ENCODE measurements at regions not wholly inside any gene's neighbourhood (a gene's known extent, or its start where the extent isn't known, plus 50 kb on each side); places are given as distances from the start of the nearest gene placed in this dataset.
A peak's percentile ranks its signal among the peaks of the same experiment; 100 is the strongest.

DNA sequence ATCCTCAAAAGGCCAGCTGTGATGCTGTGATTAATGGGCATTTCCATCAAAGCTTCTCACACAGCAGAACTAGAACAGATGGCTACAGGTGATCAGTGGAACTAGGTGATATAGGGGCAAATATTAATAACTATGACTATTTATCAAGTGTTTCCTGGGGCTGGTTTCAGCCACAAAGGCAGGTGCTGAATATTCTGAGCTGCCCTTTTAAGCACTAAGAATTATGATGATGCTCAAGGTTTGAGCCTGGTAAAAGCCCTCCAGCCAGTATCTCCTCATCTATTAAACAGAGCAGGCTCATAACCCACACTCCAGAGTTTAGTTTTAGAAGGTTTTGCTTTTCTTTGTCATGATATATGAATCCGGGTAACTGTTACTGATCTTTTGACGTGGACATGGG is 129.5 kb upstream of the ACP3 start (continued):
- TF ChIP-seq, protein P1, sequence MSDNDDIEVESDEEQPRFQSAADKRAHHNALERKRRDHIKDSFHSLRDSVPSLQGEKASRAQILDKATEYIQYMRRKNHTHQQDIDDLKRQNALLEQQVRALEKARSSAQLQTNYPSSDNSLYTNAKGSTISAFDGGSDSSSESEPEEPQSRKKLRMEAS (IDR thresholded peaks at IDR 0.05; ENCODE audit: low read depth), result no peak
- no peak for TF ChIP-seq NRF1 (IDR thresholded peaks at IDR 0.05; ENCODE audit: low read depth, low read length)
- TF ChIP-seq, protein P2, sequence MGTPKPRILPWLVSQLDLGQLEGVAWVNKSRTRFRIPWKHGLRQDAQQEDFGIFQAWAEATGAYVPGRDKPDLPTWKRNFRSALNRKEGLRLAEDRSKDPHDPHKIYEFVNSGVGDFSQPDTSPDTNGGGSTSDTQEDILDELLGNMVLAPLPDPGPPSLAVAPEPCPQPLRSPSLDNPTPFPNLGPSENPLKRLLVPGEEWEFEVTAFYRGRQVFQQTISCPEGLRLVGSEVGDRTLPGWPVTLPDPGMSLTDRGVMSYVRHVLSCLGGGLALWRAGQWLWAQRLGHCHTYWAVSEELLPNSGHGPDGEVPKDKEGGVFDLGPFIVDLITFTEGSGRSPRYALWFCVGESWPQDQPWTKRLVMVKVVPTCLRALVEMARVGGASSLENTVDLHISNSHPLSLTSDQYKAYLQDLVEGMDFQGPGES (IDR thresholded peaks at IDR 0.05; ENCODE audit: low read depth, low read length), result no peak

DNA sequence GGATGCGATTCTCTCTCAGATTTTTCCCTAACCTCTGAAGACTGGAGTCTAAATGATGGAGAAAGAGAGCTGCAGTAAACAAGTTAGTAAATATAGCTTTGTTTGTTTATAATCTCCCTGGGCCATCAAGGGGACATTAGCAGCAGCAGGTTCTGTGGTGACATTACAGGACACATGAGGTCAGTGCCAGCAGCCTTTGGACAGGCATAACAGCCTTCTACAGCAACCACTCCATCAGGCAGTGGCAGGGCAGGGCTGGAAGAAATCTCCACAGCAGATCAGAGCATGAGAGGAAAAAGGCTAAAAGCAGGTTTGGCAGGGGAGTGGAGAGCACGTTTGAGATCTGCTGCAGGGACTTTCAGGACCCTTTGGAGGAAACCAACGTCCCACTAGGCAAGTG is 127.6 kb upstream of the ACP3 start:
- Histone ChIP-seq H2AFZ (ENCODE audit: low read depth) (no peak overlapping the region), H3K9ac (no peak overlapping the region), H3K79me2 (ENCODE audit: insufficient read depth) (no peaks in the 10 kb centered on the region), H3K27ac (ENCODE audit: low read depth in 2 of 2, low read length in 1 of 2) (no peak overlapping the region), H4K20me1 (ENCODE audit: insufficient read depth) (no peaks in the 10 kb centered on the region), H3K4me3 (ENCODE audit: low read depth in 2 of 2, low read length in 1 of 2) (no peak overlapping the region), H3K36me3 (replicated peaks in 1 of 2; ENCODE audit: control insufficient read depth in 1 of 2, insufficient read depth in 2 of 2, low read length in 1 of 2) (no peaks in the 10 kb centered on the region), H3K4me1 (ENCODE audit: control insufficient read depth in 1 of 2, insufficient read depth in 2 of 2, low read depth in 1 of 2, low read length in 1 of 2) (peaks cover 0 to 4% of the 10 kb centered on the region in 2 experiments; a peak in 1 of 4 replicates), H3K27me3 (ENCODE audit: insufficient read depth) (no peaks in the 10 kb centered on the region), H3K9me2 (no peaks in the 10 kb centered on the region), H3K9me3 (no peaks in the 10 kb centered on the region), H3F3A (replicated peaks; ENCODE audit: insufficient read depth) (no peaks in the 10 kb centered on the region), H3K4me2 (no peak overlapping the region)
- TF ChIP-seq GATA2 (CRISPR knock-in tag; IDR thresholded peaks at IDR 0.05) (peak; percentile 54), GABPA (IDR thresholded peaks at IDR 0.05; ENCODE audit: low read depth) (no peak)
- ChIA-PET CTCF (interaction anchor here (1.0 to 2.4 kb wide), 3 partner anchors 11 to 160 kb away, joined by 4 to 8 read pairs (median 5); no protein-coding TSS in a partner anchor), POLR2A (no interaction called here)
- WGBS (ENCODE audit: low lambda C conversion rate), result 19% methylated on average over 3 of the region's 3 CpGs
- DNase-seq, result peak; percentile 13

DNA sequence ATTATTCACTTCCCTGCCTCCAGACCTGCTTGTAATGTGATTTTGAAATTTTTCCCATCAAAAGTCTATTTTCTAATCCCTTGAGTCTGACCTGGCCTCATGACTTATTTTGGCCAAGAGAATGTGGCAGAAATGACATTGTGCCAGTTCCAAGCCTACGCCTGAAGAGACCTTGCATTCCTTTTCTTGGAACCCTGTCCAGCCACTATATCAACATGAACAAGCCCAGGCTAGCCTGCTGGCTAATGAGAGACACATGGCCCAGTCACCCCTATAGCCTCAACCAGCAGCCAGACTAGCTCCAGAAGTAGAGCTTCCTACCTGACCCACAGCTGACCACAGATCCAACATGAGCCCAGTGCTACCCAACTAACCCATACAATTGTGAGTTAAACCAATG is 121.1 kb upstream of the ACP3 start:
- H3K4me1 ChIP-seq (ENCODE audit: control insufficient read depth in 1 of 2, insufficient read depth in 2 of 2, low read depth in 1 of 2, low read length in 1 of 2), result peaks cover 0 to 3% of the 10 kb centered on the region in 2 experiments; a peak in 1 of 4 replicates
- ChIA-PET CTCF (interaction anchor here (0.9 to 1.4 kb wide), 2 partner anchors 14 to 157 kb away, joined by 3 to 4 read pairs; no protein-coding TSS in a partner anchor), POLR2A (no interaction called here)
- no peak overlapping the region for H3K4me2 ChIP-seq
- H3K27ac ChIP-seq (ENCODE audit: low read depth in 2 of 2, low read length in 1 of 2), result peak overlapping the region in 1 of 2 experiments; percentile 28; a peak in 1 of 4 replicates
- no peaks in the 10 kb centered on the region for H3K9me2 ChIP-seq
- H3F3A ChIP-seq (replicated peaks; ENCODE audit: insufficient read depth), result no peaks in the 10 kb centered on the region
- H3K9me3 ChIP-seq, result no peaks in the 10 kb centered on the region
- H3K9ac ChIP-seq, result no peak overlapping the region
- no peaks in the 10 kb centered on the region for H3K79me2 ChIP-seq (ENCODE audit: insufficient read depth)
- no peaks in the 10 kb centered on the region for H3K36me3 ChIP-seq (replicated peaks in 1 of 2; ENCODE audit: control insufficient read depth in 1 of 2, insufficient read depth in 2 of 2, low read length in 1 of 2)
- 57% methylated on average over 1 of the region's 1 CpG for WGBS (ENCODE audit: low lambda C conversion rate)
- no peaks in the 10 kb centered on the region for H3K27me3 ChIP-seq (ENCODE audit: insufficient read depth)
- H2AFZ ChIP-seq (ENCODE audit: low read depth), result no peak overlapping the region
- H3K4me3 ChIP-seq (ENCODE audit: low read depth in 2 of 2, low read length in 1 of 2), result no peak overlapping the region
- H4K20me1 ChIP-seq (ENCODE audit: insufficient read depth), result no peaks in the 10 kb centered on the region
- no peak for DNase-seq
- TF ChIP-seq FOXM1 (IDR thresholded peaks at IDR 0.05; ENCODE audit: low read depth) (no peak), CHD2 (IDR thresholded peaks at IDR 0.05; ENCODE audit: low read length, partially characterized antibody) (no peak), GABPA (IDR thresholded peaks at IDR 0.05; ENCODE audit: low read depth) (no peak), FOXJ3 (CRISPR knock-in tag; IDR thresholded peaks at IDR 0.05) (no peak), FOSL2 (IDR thresholded peaks at IDR 0.05; ENCODE audit: borderline replicate concordance, low read depth) (no peak), RXRA (IDR thresholded peaks at IDR 0.05; ENCODE audit: borderline replicate concordance, low read depth) (no peak), RFX5 (IDR thresholded peaks at IDR 0.05; ENCODE audit: low read length) (no peak), JUND (IDR thresholded peaks at IDR 0.05) (no peak)
- TF ChIP-seq, protein P3, sequence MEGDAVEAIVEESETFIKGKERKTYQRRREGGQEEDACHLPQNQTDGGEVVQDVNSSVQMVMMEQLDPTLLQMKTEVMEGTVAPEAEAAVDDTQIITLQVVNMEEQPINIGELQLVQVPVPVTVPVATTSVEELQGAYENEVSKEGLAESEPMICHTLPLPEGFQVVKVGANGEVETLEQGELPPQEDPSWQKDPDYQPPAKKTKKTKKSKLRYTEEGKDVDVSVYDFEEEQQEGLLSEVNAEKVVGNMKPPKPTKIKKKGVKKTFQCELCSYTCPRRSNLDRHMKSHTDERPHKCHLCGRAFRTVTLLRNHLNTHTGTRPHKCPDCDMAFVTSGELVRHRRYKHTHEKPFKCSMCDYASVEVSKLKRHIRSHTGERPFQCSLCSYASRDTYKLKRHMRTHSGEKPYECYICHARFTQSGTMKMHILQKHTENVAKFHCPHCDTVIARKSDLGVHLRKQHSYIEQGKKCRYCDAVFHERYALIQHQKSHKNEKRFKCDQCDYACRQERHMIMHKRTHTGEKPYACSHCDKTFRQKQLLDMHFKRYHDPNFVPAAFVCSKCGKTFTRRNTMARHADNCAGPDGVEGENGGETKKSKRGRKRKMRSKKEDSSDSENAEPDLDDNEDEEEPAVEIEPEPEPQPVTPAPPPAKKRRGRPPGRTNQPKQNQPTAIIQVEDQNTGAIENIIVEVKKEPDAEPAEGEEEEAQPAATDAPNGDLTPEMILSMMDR (IDR thresholded peaks at IDR 0.05), result no peak
- TF ChIP-seq, protein P4, sequence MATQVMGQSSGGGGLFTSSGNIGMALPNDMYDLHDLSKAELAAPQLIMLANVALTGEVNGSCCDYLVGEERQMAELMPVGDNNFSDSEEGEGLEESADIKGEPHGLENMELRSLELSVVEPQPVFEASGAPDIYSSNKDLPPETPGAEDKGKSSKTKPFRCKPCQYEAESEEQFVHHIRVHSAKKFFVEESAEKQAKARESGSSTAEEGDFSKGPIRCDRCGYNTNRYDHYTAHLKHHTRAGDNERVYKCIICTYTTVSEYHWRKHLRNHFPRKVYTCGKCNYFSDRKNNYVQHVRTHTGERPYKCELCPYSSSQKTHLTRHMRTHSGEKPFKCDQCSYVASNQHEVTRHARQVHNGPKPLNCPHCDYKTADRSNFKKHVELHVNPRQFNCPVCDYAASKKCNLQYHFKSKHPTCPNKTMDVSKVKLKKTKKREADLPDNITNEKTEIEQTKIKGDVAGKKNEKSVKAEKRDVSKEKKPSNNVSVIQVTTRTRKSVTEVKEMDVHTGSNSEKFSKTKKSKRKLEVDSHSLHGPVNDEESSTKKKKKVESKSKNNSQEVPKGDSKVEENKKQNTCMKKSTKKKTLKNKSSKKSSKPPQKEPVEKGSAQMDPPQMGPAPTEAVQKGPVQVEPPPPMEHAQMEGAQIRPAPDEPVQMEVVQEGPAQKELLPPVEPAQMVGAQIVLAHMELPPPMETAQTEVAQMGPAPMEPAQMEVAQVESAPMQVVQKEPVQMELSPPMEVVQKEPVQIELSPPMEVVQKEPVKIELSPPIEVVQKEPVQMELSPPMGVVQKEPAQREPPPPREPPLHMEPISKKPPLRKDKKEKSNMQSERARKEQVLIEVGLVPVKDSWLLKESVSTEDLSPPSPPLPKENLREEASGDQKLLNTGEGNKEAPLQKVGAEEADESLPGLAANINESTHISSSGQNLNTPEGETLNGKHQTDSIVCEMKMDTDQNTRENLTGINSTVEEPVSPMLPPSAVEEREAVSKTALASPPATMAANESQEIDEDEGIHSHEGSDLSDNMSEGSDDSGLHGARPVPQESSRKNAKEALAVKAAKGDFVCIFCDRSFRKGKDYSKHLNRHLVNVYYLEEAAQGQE (IDR thresholded peaks at IDR 0.05; ENCODE audit: low read depth, low read length), result no peak
- TF ChIP-seq, protein P2 (IDR thresholded peaks at IDR 0.05; ENCODE audit: low read depth, low read length), result no peak
- TF ChIP-seq, protein P5, sequence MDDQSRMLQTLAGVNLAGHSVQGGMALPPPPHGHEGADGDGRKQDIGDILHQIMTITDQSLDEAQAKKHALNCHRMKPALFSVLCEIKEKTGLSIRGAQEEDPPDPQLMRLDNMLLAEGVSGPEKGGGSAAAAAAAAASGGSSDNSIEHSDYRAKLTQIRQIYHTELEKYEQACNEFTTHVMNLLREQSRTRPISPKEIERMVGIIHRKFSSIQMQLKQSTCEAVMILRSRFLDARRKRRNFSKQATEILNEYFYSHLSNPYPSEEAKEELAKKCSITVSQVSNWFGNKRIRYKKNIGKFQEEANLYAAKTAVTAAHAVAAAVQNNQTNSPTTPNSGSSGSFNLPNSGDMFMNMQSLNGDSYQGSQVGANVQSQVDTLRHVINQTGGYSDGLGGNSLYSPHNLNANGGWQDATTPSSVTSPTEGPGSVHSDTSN (IDR thresholded peaks at IDR 0.05), result no peak
- TF ChIP-seq, protein P1 (IDR thresholded peaks at IDR 0.05; ENCODE audit: low read depth), result no peak
